MM.1S (cell line): ENCODE measurements at regions not wholly inside any gene's neighbourhood (a gene's known extent, or its start where the extent isn't known, plus 50 kb on each side); places are given as distances from the start of the nearest gene placed in this dataset.

Experiments used
- EZH2 ChIP-seq: fragments of 300-600 bp; sonication (generic); optimal IDR thresholded peaks from 2 replicates; pipeline ENCODE3; 2017; ENCODE audit warnings: low read depth, mild to moderate bottlenecking, antibody characterized with exemption, low read length, mixed read lengths
- EZH2phosphoT487 ChIP-seq: fragments of 300-600 bp; sonication (generic); IDR thresholded peaks from 2 replicates; pipeline ENCODE4 v1.6.1; 2018; ENCODE audit warnings: antibody characterized with exemption, low read length
- TF ChIP-seq, protein P1 (sequence below): fragments of 300-600 bp; sonication (generic); IDR thresholded peaks from 2 replicates; pipeline ENCODE4 v1.5.1; 2016; ENCODE audit warnings: antibody characterized with exemption, low read length, mixed read lengths

GRCh38 chr12:116331876-116332275, 54.4 kb upstream of the MED13L start:
- TF ChIP-seq, protein P1, sequence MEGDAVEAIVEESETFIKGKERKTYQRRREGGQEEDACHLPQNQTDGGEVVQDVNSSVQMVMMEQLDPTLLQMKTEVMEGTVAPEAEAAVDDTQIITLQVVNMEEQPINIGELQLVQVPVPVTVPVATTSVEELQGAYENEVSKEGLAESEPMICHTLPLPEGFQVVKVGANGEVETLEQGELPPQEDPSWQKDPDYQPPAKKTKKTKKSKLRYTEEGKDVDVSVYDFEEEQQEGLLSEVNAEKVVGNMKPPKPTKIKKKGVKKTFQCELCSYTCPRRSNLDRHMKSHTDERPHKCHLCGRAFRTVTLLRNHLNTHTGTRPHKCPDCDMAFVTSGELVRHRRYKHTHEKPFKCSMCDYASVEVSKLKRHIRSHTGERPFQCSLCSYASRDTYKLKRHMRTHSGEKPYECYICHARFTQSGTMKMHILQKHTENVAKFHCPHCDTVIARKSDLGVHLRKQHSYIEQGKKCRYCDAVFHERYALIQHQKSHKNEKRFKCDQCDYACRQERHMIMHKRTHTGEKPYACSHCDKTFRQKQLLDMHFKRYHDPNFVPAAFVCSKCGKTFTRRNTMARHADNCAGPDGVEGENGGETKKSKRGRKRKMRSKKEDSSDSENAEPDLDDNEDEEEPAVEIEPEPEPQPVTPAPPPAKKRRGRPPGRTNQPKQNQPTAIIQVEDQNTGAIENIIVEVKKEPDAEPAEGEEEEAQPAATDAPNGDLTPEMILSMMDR: no peak
- TF ChIP-seq EZH2phosphoT487: no peak
- TF ChIP-seq EZH2: no peak
